ENCODE measurements at regions not wholly inside any gene's neighbourhood (a gene's known extent, or its start where the extent isn't known, plus 50 kb on each side); places are given as distances from the start of the nearest gene placed in this dataset.

GRCh38 chr2:146417942-146418341 is 1426.9 kb upstream of the ACVR2A start:
- ATAC-seq: no peak
- TF ChIP-seq ISL1 (CRISPR knock-in tag; IDR thresholded peaks at IDR 0.05): no peak
- TF ChIP-seq POU6F1 (CRISPR knock-in tag; IDR thresholded peaks at IDR 0.05; ENCODE audit: borderline replicate concordance, low read depth): no peak
- no peak for TF ChIP-seq TOX (CRISPR knock-in tag; IDR thresholded peaks at IDR 0.05; ENCODE audit: borderline replicate concordance)
- TF ChIP-seq ARNTL (CRISPR knock-in tag; IDR thresholded peaks at IDR 0.05; ENCODE audit: borderline replicate concordance, low read depth): no peak
- TF ChIP-seq, protein P1, sequence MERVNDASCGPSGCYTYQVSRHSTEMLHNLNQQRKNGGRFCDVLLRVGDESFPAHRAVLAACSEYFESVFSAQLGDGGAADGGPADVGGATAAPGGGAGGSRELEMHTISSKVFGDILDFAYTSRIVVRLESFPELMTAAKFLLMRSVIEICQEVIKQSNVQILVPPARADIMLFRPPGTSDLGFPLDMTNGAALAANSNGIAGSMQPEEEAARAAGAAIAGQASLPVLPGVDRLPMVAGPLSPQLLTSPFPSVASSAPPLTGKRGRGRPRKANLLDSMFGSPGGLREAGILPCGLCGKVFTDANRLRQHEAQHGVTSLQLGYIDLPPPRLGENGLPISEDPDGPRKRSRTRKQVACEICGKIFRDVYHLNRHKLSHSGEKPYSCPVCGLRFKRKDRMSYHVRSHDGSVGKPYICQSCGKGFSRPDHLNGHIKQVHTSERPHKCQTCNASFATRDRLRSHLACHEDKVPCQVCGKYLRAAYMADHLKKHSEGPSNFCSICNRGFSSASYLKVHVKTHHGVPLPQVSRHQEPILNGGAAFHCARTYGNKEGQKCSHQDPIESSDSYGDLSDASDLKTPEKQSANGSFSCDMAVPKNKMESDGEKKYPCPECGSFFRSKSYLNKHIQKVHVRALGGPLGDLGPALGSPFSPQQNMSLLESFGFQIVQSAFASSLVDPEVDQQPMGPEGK (CRISPR knock-in tag; IDR thresholded peaks at IDR 0.05; ENCODE audit: borderline replicate concordance): no peak
- no peak for TF ChIP-seq PPARA (CRISPR knock-in tag; IDR thresholded peaks at IDR 0.05; ENCODE audit: borderline replicate concordance)
- no peak for TF ChIP-seq CSRNP3 (CRISPR knock-in tag; IDR thresholded peaks at IDR 0.05)
- TF ChIP-seq GLIS3 (CRISPR knock-in tag; IDR thresholded peaks at IDR 0.05): no peak
- no peak for TF ChIP-seq ZNF70 (CRISPR knock-in tag; IDR thresholded peaks at IDR 0.05)
- no peak for TF ChIP-seq ESRRG (CRISPR knock-in tag; IDR thresholded peaks at IDR 0.05)
- no peak for TF ChIP-seq CREB5 (CRISPR knock-in tag; IDR thresholded peaks at IDR 0.05; ENCODE audit: low read depth)

DNA sequence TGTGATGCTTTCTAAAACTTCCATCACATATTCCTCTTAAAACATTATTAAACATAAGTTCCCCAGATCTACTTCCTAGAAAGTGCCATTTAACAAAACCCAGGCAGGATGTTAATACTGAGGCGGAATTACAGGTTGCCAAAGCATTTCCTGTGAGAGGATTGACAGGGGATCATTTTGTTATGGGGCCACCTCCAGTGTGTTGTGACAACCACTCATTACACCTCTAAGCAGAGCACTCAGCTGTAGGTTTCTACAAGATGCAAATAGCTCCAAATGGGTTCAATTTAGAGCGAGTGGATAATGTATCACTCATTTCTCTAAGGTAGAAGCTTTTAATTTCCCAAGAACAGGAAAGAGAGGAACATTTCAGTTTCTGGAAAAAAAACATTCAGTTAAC is 1429.5 kb upstream of the ACVR2A start:
- TF ChIP-seq ZNF8 (CRISPR knock-in tag; IDR thresholded peaks at IDR 0.05) (no peak), ZC3H10 (CRISPR knock-in tag; IDR thresholded peaks at IDR 0.05) (no peak)
- TF ChIP-seq, protein P2, sequence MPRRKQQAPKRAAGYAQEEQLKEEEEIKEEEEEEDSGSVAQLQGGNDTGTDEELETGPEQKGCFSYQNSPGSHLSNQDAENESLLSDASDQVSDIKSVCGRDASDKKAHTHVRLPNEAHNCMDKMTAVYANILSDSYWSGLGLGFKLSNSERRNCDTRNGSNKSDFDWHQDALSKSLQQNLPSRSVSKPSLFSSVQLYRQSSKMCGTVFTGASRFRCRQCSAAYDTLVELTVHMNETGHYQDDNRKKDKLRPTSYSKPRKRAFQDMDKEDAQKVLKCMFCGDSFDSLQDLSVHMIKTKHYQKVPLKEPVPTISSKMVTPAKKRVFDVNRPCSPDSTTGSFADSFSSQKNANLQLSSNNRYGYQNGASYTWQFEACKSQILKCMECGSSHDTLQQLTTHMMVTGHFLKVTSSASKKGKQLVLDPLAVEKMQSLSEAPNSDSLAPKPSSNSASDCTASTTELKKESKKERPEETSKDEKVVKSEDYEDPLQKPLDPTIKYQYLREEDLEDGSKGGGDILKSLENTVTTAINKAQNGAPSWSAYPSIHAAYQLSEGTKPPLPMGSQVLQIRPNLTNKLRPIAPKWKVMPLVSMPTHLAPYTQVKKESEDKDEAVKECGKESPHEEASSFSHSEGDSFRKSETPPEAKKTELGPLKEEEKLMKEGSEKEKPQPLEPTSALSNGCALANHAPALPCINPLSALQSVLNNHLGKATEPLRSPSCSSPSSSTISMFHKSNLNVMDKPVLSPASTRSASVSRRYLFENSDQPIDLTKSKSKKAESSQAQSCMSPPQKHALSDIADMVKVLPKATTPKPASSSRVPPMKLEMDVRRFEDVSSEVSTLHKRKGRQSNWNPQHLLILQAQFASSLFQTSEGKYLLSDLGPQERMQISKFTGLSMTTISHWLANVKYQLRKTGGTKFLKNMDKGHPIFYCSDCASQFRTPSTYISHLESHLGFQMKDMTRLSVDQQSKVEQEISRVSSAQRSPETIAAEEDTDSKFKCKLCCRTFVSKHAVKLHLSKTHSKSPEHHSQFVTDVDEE (CRISPR knock-in tag; IDR thresholded peaks at IDR 0.05): no peak
- no peak for ATAC-seq

DNA sequence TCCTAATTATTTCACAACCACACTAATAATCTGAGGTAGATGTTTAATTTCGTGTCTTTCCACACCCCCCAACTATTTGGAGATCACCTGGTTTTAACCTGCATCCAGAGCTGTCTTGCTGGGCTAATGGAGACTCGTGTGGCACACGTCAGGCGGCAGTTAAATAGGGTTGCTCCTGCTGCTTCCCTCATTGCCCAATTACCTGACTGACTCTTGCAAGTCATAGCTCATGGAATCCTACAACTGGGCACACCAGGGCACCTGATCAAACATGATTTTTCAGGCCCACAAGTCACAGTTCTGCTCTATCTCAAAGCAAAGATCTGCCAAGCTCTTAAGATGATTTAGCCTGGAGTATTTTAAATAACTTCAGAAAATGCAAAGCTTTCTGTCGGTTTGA is 1430.4 kb upstream of the ACVR2A start:
- no peak for TF ChIP-seq RARB (CRISPR knock-in tag; IDR thresholded peaks at IDR 0.05)
- TF ChIP-seq PPARA (CRISPR knock-in tag; IDR thresholded peaks at IDR 0.05; ENCODE audit: borderline replicate concordance): no peak
- no peak for TF ChIP-seq CREB5 (CRISPR knock-in tag; IDR thresholded peaks at IDR 0.05; ENCODE audit: low read depth)
- TF ChIP-seq OSR1 (CRISPR knock-in tag; IDR thresholded peaks at IDR 0.05): no peak
- ATAC-seq: no peak

GRCh38 chr2:146413086-146413610 is 1431.7 kb upstream of the ACVR2A start:
- ATAC-seq: no peak
- TF ChIP-seq OSR1 (CRISPR knock-in tag; IDR thresholded peaks at IDR 0.05) (no peak), ISL1 (CRISPR knock-in tag; IDR thresholded peaks at IDR 0.05) (no peak), RARB (CRISPR knock-in tag; IDR thresholded peaks at IDR 0.05) (no peak), ZFP3 (CRISPR knock-in tag; IDR thresholded peaks at IDR 0.05) (no peak), TOX (CRISPR knock-in tag; IDR thresholded peaks at IDR 0.05; ENCODE audit: borderline replicate concordance) (no peak), CREB5 (CRISPR knock-in tag; IDR thresholded peaks at IDR 0.05; ENCODE audit: low read depth) (no peak), ARNTL (CRISPR knock-in tag; IDR thresholded peaks at IDR 0.05; ENCODE audit: borderline replicate concordance, low read depth) (no peak), ZNF70 (CRISPR knock-in tag; IDR thresholded peaks at IDR 0.05) (no peak), GLIS3 (CRISPR knock-in tag; IDR thresholded peaks at IDR 0.05) (no peak), ZNF565 (CRISPR knock-in tag; conservative IDR thresholded peaks at IDR 0.05; ENCODE audit: low read depth) (no peak), POU6F1 (CRISPR knock-in tag; IDR thresholded peaks at IDR 0.05; ENCODE audit: borderline replicate concordance, low read depth) (no peak)
- TF ChIP-seq, protein P1 (CRISPR knock-in tag; IDR thresholded peaks at IDR 0.05; ENCODE audit: borderline replicate concordance): no peak
